ENCODE measurements at regions not wholly inside any gene's neighbourhood (a gene's known extent, or its start where the extent isn't known, plus 50 kb on each side); places are given as distances from the start of the nearest gene placed in this dataset.

- Histone ChIP-seq H3K4me1 (ENCODE audit: control insufficient read depth, insufficient read depth, low read length) (peaks cover 4% of the 10 kb centered on the region; the same call in 1 of the 2 replicates), H3K9me3 (ENCODE audit: control insufficient read depth, insufficient read depth, low read depth, low read length) (no peaks in the 10 kb centered on the region), H3K27ac (ENCODE audit: extremely low read depth, low read depth, low read length) (no peak overlapping the region), H3K36me3 (ENCODE audit: control insufficient read depth in 2 of 2, insufficient read depth in 1 of 2, low read length in 2 of 2) (no peaks in the 10 kb centered on the region), H3K4me3 (ENCODE audit: low read depth, low read length) (no peak overlapping the region)
- ChIA-PET POLR2A (no interaction called here), CTCF (no interaction called here)
- TF ChIP-seq ZNF660 (tag by site-specific recombination; IDR thresholded peaks at IDR 0.05) = no peak
- no peak for TF ChIP-seq SCRT1 (tag by site-specific recombination; IDR thresholded peaks at IDR 0.05; ENCODE audit: borderline replicate concordance)
- TF ChIP-seq ZNF623 (tag by site-specific recombination; IDR thresholded peaks at IDR 0.05) = no peak
- no peak for TF ChIP-seq ZNF138 (tag by site-specific recombination; IDR thresholded peaks at IDR 0.05; ENCODE audit: borderline replicate concordance)
- TF ChIP-seq ZXDB (tag by site-specific recombination; IDR thresholded peaks at IDR 0.05) = no peak
- TF ChIP-seq REPIN1 (tag by site-specific recombination; IDR thresholded peaks at IDR 0.05; ENCODE audit: low read depth) = no peak
- TF ChIP-seq ZNF280C (tag by site-specific recombination; IDR thresholded peaks at IDR 0.05) = no peak
- TF ChIP-seq ZBTB1 (tag by site-specific recombination; IDR thresholded peaks at IDR 0.05) = no peak
- no peak for TF ChIP-seq ZNF747 (tag by site-specific recombination; IDR thresholded peaks at IDR 0.05)
- TF ChIP-seq ZSCAN23 (tag by site-specific recombination; IDR thresholded peaks at IDR 0.05) = no peak
- TF ChIP-seq FEZF1 (tag by site-specific recombination; IDR thresholded peaks at IDR 0.05) = no peak
- no peak for TF ChIP-seq ZEB2 (tag by site-specific recombination; IDR thresholded peaks at IDR 0.05)
- TF ChIP-seq ZBTB8A (tag by site-specific recombination; IDR thresholded peaks at IDR 0.05) = no peak
Observed at GRCh38 chr5:74301576-74301975, 339.0 kb downstream of the ENC1 start.

GRCh38 chr5:74300808-74301389 lies 339.6 kb downstream of the ENC1 start:
- H3K9me3 ChIP-seq (ENCODE audit: control insufficient read depth, insufficient read depth, low read depth, low read length) = no peaks in the 10 kb centered on the region
- TF ChIP-seq ZFP3 (tag by site-specific recombination; IDR thresholded peaks at IDR 0.05; ENCODE audit: low read depth) (no peak), SP7 (tag by site-specific recombination; IDR thresholded peaks at IDR 0.05) (no peak), ZNF747 (tag by site-specific recombination; IDR thresholded peaks at IDR 0.05) (no peak), ZNF518A (tag by site-specific recombination; conservative IDR thresholded peaks at IDR 0.05; ENCODE audit: low read depth) (no peak), ZNF155 (tag by site-specific recombination; IDR thresholded peaks at IDR 0.05) (no peak), ZNF473 (tag by site-specific recombination; IDR thresholded peaks at IDR 0.05) (no peak), ZXDB (tag by site-specific recombination; IDR thresholded peaks at IDR 0.05) (no peak), ZBTB49 (tag by site-specific recombination; IDR thresholded peaks at IDR 0.05; ENCODE audit: low read depth) (no peak), ZNF23 (tag by site-specific recombination; IDR thresholded peaks at IDR 0.05; ENCODE audit: borderline replicate concordance) (no peak), ZNF394 (tag by site-specific recombination; IDR thresholded peaks at IDR 0.05; ENCODE audit: borderline replicate concordance) (no peak), SETDB1 (IDR thresholded peaks at IDR 0.05; ENCODE audit: insufficient read length, low read length) (no peak), ZNF692 (tag by site-specific recombination; IDR thresholded peaks at IDR 0.05) (no peak), ZNF433 (tag by site-specific recombination; IDR thresholded peaks at IDR 0.05; ENCODE audit: low read depth) (no peak), MZF1 (tag by site-specific recombination; IDR thresholded peaks at IDR 0.05; ENCODE audit: borderline replicate concordance) (no peak)
- H3K4me1 ChIP-seq (ENCODE audit: control insufficient read depth, insufficient read depth, low read length) = peaks cover 4% of the 10 kb centered on the region; the same call in 1 of the 2 replicates
- H3K4me3 ChIP-seq (ENCODE audit: low read depth, low read length) = no peak overlapping the region
- ChIA-PET POLR2A (no interaction called here), CTCF (no interaction called here)
- H3K27ac ChIP-seq (ENCODE audit: extremely low read depth, low read depth, low read length) = no peak overlapping the region
- H3K36me3 ChIP-seq (ENCODE audit: control insufficient read depth in 2 of 2, insufficient read depth in 1 of 2, low read length in 2 of 2) = no peaks in the 10 kb centered on the region

Data from HEK293 (cell line).